Hepatocyte (in vitro differentiated cells): ENCODE measurements at regions not wholly inside any gene's neighbourhood (a gene's known extent, or its start where the extent isn't known, plus 50 kb on each side); places are given as distances from the start of the nearest gene placed in this dataset.

Experiments
- EZH2 ChIP-seq: fragments of 200-600 bp; sonication (generic); IDR thresholded peaks from 2 replicates; pipeline ENCODE4 v1.6.1; 2016; ENCODE audit warnings: antibody characterized with exemption, mild to moderate bottlenecking, borderline replicate concordance
- EZH2phosphoT487 ChIP-seq: fragments of 200-600 bp; sonication (generic); IDR thresholded peaks from one replicate; pipeline ENCODE4 v1.6.1; 2018; ENCODE audit warnings: antibody characterized with exemption, mild to moderate bottlenecking, low read depth, moderate library complexity; ENCODE audit not compliant: unreplicated experiment, severe bottlenecking
- TF ChIP-seq, protein P1 (sequence below): fragments of 200-600 bp; sonication (generic); IDR thresholded peaks from 2 replicates; pipeline ENCODE4 v1.5.1; 2016; ENCODE audit warnings: antibody characterized with exemption, mild to moderate bottlenecking; ENCODE audit not compliant: poor library complexity

DNA sequence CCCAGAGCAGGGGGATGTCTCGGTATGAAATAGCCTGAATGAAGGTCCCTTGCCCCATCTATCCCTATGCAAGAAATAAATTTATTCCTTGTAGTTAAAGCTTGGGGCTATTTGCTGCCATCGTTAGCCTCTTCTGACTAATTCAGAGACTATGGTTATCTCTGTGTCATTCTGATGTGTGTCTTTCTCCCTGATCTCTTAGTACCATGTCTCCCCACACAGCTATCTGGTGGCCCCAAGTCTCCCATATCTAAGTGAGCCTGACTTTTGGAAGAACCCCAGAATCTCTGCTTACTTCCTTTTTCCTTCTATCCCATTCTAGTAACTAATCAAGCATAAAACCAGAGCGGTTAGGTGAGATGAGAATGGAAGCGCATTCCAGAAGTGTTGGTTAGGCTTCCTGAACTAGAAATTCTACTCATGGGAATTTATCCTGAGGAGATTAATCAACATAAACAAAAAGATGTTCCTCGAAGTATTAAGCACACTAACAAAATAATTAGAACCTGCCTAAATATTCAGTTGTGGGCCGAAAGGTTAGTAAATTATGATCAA, 71.4 kb upstream of the BMAL1 start:
- TF ChIP-seq EZH2 (no peak), EZH2phosphoT487 (no peak)
- TF ChIP-seq, protein P1, sequence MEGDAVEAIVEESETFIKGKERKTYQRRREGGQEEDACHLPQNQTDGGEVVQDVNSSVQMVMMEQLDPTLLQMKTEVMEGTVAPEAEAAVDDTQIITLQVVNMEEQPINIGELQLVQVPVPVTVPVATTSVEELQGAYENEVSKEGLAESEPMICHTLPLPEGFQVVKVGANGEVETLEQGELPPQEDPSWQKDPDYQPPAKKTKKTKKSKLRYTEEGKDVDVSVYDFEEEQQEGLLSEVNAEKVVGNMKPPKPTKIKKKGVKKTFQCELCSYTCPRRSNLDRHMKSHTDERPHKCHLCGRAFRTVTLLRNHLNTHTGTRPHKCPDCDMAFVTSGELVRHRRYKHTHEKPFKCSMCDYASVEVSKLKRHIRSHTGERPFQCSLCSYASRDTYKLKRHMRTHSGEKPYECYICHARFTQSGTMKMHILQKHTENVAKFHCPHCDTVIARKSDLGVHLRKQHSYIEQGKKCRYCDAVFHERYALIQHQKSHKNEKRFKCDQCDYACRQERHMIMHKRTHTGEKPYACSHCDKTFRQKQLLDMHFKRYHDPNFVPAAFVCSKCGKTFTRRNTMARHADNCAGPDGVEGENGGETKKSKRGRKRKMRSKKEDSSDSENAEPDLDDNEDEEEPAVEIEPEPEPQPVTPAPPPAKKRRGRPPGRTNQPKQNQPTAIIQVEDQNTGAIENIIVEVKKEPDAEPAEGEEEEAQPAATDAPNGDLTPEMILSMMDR: no peak
